Mucosa of descending colon (tissue), 3 donors: ENCODE measurements at regions not wholly inside any gene's neighbourhood (a gene's known extent, or its start where the extent isn't known, plus 50 kb on each side); places are given as distances from the start of the nearest gene placed in this dataset.

Experiments used
- ATAC-seq: fragments of 200-7000 bp; cut with Tn5 transposase; one replicate; pipeline ENCODE4 v1.9.1; 2020; ENCODE audit warnings: mild to moderate bottlenecking, moderate library complexity
- DNase-seq, 3 donors: peaks; one replicate each; pipeline ENCODE4 v3.0.0-alpha.2; 2020
- H3K36me3 ChIP-seq: fragments of 200-600 bp; one replicate; pipeline ENCODE4 v1.8.0; 2021; ENCODE audit warnings: low read depth, mild to moderate bottlenecking
- H3K4me1 ChIP-seq: fragments of 200-600 bp; one replicate; pipeline ENCODE4 v1.8.0; 2021; ENCODE audit warnings: low read depth, mild to moderate bottlenecking
- H3K4me3 ChIP-seq: fragments of 200-600 bp; one replicate; pipeline ENCODE4 v1.8.0; 2021; ENCODE audit warnings: mild to moderate bottlenecking
- H3K9me3 ChIP-seq: fragments of 200-600 bp; one replicate; pipeline ENCODE4 v1.8.0; 2021; ENCODE audit warnings: mild to moderate bottlenecking
- intact Hi-C, 2 donors: fragments of 100-400 bp; cut with DNase I in 1 of 2; cut with micrococcal nuclease in 1 of 2; formaldehyde crosslinking; loops; one replicate each; pipeline versions ENCODE4 v1.11.0 to v1.11.1; 2022; cut with DNase I, micrococcal nuclease
- TF ChIP-seq, protein P1 (sequence below): fragments of 200-600 bp; IDR thresholded peaks from one replicate; pipeline ENCODE4 v1.8.0; 2022; ENCODE audit warnings: antibody characterized with exemption, mild to moderate bottlenecking
- donor health status: DM: no; HTN: no; CAD: no; lungs with moderate emphysema.
- donor health status: DM: no; HTN: no; CAD: no.
- donor health status: DM: no; HTN: yes; CAD: no.

DNA sequence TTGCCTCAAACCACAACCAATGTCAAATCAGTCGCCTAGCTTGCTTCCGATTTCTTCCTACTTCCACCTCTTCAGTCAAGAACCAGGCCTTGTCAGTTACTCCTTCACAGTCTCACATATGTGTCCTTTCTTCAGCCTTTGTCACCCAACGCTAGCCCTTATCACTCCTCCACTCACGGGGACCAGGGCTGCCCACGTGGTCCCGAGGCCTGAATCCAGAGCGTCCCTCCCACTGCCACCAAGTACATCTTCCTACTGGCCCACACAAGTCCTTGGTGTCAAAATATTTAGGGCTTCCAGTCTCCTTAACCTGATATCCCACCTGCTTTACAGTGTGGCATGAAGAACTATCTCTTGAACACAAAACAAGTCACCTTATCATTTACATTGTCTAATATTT lies 119.1 kb upstream of the SPRED2 start:
- intact Hi-C loops, result loop anchor here in 1 of 2 donors (5.0 kb wide), 1 partner anchor 119 kb away; the partner anchor contains the start of gene SPRED2
- TF ChIP-seq, protein P1, sequence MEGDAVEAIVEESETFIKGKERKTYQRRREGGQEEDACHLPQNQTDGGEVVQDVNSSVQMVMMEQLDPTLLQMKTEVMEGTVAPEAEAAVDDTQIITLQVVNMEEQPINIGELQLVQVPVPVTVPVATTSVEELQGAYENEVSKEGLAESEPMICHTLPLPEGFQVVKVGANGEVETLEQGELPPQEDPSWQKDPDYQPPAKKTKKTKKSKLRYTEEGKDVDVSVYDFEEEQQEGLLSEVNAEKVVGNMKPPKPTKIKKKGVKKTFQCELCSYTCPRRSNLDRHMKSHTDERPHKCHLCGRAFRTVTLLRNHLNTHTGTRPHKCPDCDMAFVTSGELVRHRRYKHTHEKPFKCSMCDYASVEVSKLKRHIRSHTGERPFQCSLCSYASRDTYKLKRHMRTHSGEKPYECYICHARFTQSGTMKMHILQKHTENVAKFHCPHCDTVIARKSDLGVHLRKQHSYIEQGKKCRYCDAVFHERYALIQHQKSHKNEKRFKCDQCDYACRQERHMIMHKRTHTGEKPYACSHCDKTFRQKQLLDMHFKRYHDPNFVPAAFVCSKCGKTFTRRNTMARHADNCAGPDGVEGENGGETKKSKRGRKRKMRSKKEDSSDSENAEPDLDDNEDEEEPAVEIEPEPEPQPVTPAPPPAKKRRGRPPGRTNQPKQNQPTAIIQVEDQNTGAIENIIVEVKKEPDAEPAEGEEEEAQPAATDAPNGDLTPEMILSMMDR, result no peak
- ATAC-seq (no peak), DNase-seq (no peak)
- Histone ChIP-seq H3K9me3 (no peaks in the 10 kb centered on the region), H3K4me3 (no peak overlapping the region), H3K36me3 (no peaks in the 10 kb centered on the region), H3K4me1 (no peaks in the 10 kb centered on the region)

DNA sequence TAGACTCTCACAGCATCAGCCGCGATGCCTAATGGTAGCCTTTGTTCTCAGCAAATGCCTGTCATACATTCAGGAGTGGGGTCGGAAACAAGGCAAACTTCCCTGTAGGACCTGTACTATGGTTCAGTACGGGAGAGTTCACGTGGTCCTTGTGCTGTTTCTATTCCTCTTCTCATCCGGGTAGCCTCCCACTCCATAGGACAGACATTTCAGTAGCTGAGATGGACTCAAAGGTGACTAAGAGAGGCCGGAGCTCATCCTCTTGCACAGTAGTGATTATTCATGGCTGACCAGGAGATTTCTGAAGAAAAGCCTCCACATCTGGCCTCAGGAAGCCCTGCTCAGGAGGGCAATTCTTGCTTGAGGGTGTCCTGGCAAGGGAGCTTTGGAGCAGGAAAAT lies 117.8 kb upstream of the SPRED2 start:
- Histone ChIP-seq H3K9me3 (no peaks in the 10 kb centered on the region), H3K4me1 (no peaks in the 10 kb centered on the region), H3K36me3 (no peaks in the 10 kb centered on the region), H3K4me3 (no peak overlapping the region)
- TF ChIP-seq, protein P1, result no peak
- no peak for ATAC-seq
- intact Hi-C loops, result loop anchor here in 1 of 2 donors (5.0 kb wide), 1 partner anchor 118 kb away; the partner anchor contains the start of gene SPRED2
- no peak for DNase-seq

DNA sequence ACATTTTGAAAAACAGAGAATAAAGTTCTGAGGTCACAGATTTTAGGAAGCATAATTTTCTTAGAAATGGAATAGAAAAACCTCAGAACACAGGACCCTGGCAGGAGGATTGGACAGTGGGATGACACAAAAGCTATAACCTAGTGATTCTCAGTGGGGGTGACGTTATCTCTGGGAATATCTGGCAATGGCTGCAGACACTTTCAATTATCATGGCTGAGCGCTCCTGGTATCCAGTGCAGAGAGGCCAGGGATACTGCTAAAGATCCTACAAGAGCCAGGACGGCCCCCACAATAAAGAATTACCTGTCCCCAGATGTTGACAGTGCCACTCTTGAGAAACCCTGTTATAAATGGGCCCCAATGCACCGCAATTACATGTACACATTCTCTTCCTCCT lies 117.2 kb upstream of the SPRED2 start:
- H3K9me3 ChIP-seq, result no peaks in the 10 kb centered on the region
- intact Hi-C loops, result loop anchor here in 1 of 2 donors (5.0 kb wide), 1 partner anchor 117 kb away; the partner anchor contains the start of gene SPRED2
- no peak for ATAC-seq

DNA sequence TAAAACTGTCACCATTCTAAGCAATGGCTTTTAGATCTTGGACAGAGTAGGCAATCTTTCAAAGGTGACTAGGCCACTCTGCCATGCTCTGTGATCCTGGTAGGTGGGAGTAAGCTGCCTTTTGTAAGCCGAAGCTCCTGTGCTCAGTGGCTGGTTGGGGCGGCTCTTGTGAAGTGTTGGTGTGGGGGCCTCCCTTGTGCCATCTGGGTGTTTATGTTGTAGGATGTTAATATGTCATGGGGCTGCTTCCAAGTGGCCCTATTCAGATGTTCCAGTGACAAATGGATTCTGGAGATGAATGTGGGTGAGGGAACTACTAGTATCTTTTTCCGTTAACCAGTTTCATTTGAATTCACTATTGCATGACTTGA lies 116.8 kb upstream of the SPRED2 start:
- H3K9me3 ChIP-seq, result no peaks in the 10 kb centered on the region
- no peak overlapping the region for H3K4me3 ChIP-seq
- intact Hi-C loops, result no loop called here
- DNase-seq (no peak), ATAC-seq (no peak)
- H3K36me3 ChIP-seq, result no peaks in the 10 kb centered on the region
- TF ChIP-seq, protein P1, result no peak
- H3K4me1 ChIP-seq, result no peaks in the 10 kb centered on the region

More for the DNA sequence above, 117.2 kb upstream of the SPRED2 start:
- Histone ChIP-seq H3K36me3 (no peaks in the 10 kb centered on the region), H3K4me1 (no peaks in the 10 kb centered on the region), H3K4me3 (no peak overlapping the region)
- TF ChIP-seq, protein P1, result no peak
- no peak for DNase-seq

DNA sequence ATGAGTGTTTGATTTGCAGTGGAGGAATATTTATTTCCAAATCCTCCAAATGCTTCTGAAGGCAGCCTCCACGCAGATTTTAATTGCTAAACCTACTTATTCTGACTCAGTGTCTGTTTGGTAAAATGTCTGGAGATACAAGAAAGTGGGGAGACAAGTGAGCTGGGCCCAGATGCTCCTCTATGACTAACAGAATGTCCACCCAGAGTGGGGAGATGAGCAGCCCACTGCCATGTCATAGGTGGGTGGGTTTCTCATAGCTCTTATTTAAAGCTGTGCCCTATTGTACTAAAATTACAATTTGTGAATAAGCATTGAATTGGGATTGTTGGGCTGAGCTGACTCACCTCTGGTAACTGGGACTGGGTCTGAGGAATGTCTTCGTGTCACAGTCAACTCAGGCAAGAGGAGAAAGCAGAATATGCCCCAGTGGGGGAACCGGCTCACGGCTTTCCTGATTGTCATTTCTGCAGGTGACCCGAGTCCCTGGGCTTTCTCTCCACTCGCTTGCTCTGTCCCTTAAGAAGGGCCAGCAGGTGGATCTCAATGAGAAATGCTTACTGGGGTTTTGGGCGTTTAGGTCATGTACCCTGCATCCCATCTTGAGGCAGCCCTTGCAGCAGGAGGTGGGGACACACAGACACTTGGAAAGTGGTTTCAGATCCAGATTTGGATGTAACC lies 116.3 kb upstream of the SPRED2 start:
- ATAC-seq (no peak), DNase-seq (no peak)
- TF ChIP-seq, protein P1, result no peak
- no peak overlapping the region for H3K4me3 ChIP-seq
- H3K9me3 ChIP-seq, result no peaks in the 10 kb centered on the region
- H3K4me1 ChIP-seq, result no peaks in the 10 kb centered on the region
- intact Hi-C loops, result no loop called here
- H3K36me3 ChIP-seq, result no peaks in the 10 kb centered on the region
